ENCODE measurements at regions not wholly inside any gene's neighbourhood (a gene's known extent, or its start where the extent isn't known, plus 50 kb on each side); places are given as distances from the start of the nearest gene placed in this dataset.

DNA sequence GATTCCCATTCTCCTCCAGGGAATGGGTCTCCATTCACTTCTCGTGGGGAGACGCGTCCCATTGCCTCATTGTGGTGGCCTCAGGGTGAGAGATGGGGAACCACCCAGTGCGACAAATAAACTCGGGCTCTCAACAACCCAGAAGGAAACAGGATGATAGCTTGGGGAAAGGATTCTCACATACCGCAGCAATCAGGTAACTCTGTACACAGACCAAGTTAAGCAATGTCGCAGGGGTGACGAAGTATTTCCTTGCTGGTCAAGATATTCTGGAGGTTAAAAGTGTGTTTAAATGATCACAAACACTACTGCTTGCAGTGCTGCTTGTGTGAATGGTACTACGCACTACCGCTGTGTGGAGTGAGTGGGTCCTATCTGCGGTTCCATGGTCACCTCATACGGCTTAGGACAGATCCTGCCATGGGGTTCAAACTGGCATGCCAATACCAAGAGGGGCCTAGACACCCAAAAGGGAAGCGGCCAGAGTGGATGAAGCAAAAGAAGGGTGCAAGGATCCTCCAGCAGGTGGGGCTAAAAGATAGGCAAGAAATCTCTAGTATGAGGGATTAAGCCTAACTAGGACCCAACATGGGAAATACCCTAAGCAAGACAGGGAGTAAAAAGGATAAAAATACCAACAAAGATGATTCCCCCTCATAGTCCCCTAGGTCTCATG is 143.8 kb upstream of the TMEM106B start:
- peak; percentile 13 to 47 (median 36) for DNase-seq (ENCODE audit: low read depth in 4 of 4, low spot score in 3 of 4)

DNA sequence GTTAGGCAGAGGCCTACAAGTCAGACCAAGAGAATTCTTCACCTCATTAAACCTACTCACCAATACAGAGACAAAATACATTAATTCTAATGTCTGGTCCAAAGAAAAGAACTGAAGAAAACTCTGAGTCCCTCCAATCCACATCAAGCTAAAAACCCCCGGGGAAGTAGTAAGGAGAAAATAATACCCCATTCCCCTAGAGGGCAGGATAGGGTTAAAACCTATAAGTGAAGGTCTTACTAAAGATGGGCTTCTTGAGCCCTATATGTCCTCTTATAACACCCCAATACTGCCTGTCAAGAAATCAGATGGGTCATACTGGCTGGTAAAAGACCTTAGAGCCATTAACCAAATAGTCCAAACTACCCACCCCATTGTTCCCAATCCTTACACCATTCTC is 141.3 kb upstream of the TMEM106B start:
- no peak for DNase-seq (ENCODE audit: low read depth in 4 of 4, low spot score in 3 of 4)

DNA sequence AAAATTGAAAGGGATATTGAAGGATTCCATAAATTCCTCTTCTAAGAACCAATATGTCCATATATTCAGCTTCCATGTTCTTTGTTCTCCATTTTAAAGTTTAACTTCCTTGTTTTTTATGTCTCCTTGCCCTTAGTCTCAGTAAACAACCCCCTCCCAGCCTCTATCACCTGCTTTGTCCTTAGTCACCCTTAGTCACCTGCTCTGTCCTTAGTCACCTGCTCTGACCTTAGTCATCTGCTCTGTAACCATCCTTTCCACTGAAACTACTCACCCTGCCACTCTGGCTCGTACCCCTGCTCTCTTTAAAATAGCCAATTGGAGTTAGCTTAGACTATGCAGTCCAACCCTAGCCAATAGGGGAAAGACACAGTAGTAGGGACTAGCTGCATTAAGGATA is 136.2 kb upstream of the TMEM106B start:
- no peak for DNase-seq (ENCODE audit: low read depth in 4 of 4, low spot score in 3 of 4)

DNA sequence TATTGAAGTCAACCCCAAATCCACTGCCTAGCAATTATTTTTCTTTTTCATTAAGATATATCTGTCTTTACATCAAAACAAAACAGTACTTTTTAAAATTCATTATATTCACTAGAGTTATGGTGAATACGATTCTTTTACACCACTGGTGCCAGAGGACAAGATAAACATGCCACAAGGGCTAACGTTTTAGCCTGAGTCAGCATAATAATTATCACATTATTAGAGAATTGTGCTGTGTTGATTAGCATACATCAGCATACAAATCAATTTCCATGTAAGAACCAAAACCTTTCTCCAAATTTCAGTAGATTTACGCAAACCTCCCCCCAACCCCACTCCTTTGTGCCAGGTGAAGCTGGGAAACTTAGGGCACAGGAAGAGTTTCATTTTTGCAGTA is 131.1 kb upstream of the TMEM106B start:
- DNase-seq (ENCODE audit: low read depth in 4 of 4, low spot score in 3 of 4), result no peak

DNA sequence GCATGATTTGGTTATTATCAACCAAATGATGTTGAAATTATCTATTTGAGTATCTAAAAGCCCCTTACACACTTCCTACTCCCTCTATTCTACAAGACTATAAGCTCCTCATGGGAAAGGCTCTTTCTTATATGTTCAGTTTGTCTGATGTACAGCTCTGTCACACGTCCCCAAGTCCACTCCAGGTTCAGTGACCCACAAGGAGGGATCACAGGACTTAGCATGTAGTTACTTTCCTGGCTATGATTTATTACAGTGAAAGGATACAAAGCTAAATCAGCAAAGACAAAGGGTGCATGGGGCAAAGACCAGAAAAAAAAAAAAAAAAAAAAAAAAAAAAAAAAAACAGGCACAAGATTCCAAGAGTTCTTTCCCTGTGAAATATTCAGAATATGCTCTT is 125.6 kb upstream of the TMEM106B start:
- no peak for DNase-seq (ENCODE audit: low read depth in 4 of 4, low spot score in 3 of 4)

DNA sequence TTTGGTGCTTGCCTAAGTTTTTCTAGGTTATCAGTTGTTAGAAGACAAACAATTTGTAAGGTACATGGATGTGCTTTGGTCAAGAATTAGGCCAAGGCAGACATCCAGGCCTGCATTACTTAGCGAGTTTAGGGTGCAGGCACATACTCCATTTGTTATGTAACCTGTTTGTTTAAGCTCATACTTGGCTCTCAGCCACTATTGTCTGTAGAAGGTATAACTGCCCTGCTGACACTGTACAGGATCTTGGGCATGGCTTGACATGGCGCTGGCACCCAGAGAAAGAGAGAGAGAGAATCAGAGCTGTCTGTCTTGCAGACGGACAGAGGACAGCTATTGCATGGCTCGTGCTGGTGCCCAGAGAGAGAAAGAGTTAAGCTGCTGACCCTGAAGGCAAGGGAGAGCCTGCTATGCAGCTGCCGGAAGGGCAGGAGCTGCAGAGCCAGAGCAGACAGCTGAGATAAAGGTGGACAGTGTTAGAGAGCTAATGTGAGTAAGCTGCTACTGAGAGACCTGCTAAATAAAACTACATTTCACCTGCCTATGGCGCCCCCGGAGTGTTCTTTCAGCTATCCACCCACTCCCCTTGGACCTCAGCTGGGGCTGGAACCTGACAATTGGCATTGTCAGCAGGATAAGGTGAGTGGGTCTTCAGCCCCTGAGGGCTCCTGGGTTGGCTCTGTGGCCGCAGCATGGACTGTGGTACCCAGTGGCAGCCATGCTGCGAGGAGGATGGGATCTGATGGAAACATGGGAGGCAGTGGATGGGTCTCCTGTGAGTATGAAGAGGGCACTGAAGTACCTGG is 120.9 kb upstream of the TMEM106B start:
- DNase-seq (ENCODE audit: low read depth in 4 of 4, low spot score in 3 of 4), result no peak

DNA sequence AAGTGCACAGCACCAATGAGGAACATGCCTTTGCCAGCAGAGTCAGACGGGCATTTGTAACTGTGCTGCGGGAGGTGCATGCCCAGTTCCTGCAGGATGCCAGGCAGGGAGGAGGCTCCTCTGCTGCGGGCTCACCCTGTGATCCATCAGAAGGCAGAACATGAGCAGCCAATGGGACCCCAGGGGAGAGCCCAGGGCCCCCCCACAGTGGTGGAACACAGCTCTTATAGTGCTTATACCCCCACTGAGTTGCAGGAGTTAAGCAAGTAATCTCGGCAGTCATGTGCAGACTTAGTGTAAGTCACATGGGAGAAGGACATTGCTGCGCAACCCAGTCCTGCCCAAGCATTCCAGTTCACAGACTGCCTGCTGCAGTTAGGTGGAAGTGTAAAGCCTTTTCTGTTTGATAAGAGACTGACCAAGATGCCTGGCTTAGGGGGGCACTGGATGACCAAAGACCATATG is 120.3 kb upstream of the TMEM106B start:
- DNase-seq (ENCODE audit: low read depth in 4 of 4, low spot score in 3 of 4), result no peak

DNA sequence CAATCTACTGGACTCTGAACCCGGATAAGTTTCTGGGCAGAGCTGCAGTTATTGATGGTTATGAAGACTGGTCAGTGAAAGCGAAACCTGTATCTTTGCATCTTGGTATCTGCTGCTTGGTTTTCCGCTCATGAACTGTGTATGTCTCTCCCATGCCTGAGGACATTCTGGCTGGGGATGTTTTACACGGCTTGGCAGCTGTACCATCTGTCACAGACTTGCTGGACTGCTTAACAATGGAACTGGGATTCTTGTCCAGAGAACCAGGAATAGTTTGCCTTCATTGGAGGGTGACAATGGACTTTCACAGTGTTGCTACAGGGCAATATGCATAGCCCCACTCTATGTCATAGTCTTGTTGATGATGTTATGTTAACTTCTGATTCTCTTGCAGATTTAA is 119.9 kb upstream of the TMEM106B start:
- DNase-seq (ENCODE audit: low read depth in 4 of 4, low spot score in 3 of 4), result no peak

DNA sequence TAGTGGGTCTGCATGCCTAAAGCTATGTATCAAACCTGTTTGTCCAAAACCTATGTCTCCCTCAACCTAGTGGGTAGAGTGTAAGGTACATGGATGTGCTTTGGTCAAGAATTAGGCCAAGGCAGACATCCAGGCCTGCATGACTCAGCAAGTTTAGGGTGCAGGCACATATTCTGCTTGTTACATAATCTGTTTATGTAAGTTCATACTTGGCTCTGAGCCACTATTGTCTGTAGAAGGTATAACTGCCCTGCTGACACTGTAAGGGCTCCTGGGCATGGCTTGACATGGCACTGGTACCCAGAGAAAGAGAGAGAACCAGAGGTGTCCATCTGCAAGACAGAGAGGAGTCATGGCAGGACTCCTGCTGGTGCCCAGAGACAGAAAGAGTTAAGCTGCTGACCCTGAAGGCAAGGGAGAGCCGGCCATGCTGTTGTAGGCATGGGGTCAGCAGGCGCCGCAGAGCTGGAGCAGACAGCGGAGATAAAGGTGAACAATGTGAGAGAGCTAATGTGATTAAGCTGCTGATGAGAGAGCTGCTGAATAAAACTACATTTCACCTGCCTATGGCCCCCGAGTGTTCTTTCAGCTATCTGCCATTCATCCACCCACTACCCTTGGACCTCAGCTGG is 118.5 kb upstream of the TMEM106B start:
- no peak for DNase-seq (ENCODE audit: low read depth in 4 of 4, low spot score in 3 of 4)

DNA sequence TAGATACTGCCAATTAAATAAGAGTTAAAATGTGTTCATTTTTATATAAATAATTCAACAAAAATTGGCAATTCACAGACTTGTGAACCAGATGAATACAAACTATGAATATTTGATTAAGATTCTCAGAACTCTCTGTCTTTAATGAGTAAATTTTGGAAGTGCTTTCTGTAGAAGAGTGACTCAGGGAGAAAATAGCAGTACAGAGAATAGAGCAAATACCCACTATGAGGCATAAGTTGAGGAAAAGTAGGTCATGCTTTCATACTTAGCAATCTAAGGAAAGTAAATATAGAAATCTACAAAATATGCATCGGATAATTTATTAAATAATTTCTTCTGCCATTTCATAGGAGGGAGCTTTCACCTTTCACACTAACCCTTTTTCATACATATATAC is 117.7 kb upstream of the TMEM106B start:
- DNase-seq (ENCODE audit: low read depth in 4 of 4, low spot score in 3 of 4), result no peak

DNA sequence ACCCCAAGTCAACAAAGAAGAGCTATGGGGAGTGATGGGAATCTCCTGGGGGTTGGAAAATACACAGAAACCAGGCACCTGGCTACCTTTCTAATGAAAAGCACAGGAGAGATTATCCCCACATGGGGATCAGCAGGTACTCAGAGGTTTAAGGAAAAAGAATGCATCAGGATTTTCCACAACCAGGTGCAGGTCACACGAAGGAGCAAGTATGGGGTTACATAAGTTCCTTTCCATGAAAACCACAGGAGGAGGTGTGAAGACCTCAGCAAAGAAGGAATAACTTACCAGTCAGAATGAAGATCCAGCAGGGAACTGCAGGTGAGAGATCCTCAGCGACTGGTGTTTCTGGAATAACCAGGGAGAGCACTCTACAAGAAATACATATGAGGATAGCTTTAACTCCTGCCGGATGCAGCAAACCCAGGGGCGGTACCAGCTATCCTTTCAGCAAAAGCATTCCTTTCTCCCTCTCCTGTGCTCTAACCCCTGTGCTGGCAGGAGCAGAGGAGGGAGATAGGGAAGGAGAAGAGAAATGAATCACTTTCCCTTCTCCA is 116.7 kb upstream of the TMEM106B start:
- DNase-seq (ENCODE audit: low read depth in 4 of 4, low spot score in 3 of 4), result no peak

DNA sequence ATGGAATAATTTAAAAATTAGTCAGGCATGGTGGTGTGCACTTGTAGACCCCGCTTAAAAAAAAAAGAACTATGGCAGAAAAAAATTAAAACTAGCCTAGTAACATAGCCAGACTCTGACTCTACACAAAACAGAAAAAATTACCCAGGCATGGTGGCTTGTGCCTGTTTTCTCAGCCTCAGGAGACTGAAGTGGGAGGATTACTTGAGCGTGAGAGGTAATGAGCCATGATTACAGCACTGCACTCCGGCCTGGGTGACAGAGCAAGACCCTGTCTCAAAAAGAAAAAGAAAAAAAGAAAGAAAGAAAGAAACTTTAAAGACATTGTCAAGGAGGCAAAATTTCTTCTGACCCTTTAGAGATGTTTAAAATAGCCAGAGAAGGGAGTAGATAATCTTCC is 109.0 kb upstream of the TMEM106B start:
- peak in 1 of 4 donors; percentile 29 for DNase-seq (ENCODE audit: low read depth in 4 of 4, low spot score in 3 of 4)

DNA sequence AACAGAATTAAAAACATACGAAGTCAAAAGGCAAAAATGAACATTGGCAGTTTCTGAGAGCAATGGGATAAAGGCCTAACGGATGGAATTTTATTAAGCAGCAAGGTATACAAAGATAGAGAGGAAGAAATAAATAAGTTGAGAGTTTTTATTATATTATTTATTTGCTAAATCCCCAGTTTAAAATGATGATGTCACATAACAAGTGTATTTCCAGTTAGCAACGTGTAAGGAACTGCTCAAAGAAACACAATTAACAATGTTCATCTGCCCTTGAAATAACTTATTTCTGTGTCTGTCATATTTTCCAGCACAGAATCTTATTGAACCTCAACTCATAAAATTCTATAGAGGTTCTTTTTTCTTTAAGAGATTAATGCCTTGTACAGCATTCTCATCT is 108.6 kb upstream of the TMEM106B start:
- no peak for DNase-seq (ENCODE audit: low read depth in 4 of 4, low spot score in 3 of 4)

DNA sequence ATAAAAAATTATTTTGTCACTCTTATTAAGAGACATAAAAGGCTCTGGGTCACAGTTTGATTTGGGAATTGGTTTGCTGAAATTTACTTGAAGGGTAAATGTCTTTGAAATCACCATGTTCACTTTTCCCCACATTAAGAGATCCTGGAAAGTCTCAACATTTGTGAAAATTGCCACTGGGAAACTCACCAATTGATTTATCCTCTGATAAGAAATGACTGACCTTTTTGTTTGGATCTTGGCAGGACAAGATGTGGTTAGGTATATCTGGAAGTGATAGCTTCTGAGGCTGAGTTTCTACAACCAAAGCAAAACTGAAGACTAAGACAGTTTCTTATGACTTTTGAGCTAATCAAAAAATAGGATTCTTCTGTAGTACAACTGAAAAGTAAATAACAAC is 107.1 kb upstream of the TMEM106B start:
- DNase-seq (ENCODE audit: low read depth in 4 of 4, low spot score in 3 of 4), result no peak

DNA sequence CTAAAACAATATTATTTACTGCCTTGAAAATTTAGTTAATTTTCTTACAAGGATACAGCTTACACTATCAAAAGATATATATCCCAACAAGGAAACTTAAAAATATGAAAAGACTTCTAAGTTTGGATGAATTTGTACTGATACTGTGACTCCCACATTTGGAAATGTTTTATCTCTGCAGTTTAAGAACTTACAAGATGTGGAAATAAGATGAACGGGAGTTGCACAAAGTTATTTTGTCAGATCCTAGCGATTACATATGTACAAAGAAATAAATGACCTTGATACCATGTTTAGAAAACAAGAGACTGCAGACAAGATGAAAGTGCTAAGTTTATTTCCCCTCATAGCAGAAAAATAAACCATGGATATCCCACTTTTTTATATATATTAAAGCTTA is 103.7 kb upstream of the TMEM106B start:
- no peak for DNase-seq (ENCODE audit: low read depth in 4 of 4, low spot score in 3 of 4)

DNA sequence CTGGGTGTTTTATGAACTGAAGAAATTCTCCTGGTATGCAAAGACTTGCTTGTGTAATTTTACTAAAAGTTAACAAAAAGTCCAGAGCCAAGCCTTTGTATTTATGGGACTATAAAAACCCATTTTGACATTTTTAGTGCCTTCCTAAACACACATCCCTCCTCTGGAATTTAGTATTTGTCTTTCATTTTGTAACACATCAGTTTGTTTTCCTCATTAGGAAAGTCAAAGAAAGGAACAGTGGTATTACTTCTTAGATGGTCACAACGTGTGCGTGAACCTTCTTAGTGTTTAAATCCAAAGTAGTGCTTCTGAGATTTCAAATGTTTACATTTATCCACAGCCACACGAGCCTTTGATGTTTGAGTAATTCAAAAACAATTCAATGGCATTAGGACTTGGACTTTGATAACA is 103.2 kb upstream of the TMEM106B start:
- DNase-seq (ENCODE audit: low read depth in 4 of 4, low spot score in 3 of 4), result peak in 1 of 4 donors; percentile 14

DNA sequence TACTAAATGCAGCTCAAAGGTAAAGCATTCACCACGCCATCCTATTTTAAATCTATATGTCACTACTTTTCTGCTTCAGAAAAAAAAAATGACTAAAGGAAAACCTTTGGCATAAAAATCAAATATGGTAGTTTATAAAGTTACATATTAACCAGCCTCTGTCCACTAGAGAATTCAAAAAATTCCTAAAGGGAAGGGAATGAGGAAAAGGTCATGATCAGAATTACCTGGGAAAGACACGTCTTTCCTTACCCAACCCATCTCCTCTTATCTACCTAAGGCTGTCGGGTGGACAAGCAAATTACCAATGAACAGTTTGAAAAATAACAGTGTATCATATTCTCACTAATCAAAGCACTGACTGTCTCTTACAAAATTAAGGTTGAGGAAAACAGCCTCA is 100.7 kb upstream of the TMEM106B start:
- no peak for DNase-seq (ENCODE audit: low read depth in 4 of 4, low spot score in 3 of 4)

DNA sequence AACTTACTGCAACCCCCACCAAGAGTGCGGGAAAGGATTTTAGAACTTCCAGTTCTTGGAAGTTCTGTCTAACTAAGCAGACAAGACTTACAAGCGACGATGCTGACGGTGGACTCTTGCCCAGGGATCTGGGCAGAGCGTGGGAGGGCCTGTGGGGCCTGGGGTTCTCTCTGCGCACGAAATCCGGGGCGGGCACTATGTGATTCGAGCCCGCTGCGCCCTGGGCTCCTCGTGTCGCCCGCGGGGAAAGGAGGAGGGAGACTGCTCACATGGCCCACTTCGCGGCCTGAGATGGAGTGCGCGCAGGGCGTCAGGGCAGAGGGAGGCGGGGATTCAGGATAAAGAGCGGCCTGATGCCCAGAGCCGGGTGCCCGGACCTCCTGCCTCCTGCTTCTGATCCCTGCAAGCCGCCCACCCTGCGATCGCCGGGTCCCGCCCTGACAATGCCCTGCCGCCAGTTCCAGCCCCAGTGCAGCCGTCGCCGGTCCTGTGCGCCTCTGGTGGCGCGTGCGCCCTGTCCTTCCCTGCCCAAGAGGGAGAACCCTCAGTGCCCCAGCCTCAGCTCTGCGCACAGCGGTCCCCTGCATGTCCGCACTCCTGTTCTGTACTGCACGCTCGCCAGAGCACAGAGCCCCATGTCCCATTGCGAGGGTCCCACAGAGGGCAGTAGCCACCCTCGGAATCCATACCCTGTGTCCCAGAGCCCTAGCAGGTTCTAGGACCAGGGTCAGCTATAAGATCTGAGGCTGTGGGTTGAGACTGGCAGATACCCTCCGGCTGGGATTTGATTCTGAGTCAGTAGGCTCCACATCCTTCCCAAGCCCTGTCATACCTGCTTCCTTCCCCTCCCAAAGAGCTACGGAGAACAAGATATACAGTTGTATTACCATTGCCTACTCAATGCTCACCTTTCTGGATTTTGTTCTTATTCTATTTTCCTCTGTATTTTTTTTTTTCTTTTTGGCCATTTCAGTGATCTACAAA is 99.4 kb upstream of the TMEM106B start:
- DNase-seq (ENCODE audit: low read depth in 4 of 4, low spot score in 3 of 4), result peak in 2 of 4 donors; percentile 27 to 56

DNA sequence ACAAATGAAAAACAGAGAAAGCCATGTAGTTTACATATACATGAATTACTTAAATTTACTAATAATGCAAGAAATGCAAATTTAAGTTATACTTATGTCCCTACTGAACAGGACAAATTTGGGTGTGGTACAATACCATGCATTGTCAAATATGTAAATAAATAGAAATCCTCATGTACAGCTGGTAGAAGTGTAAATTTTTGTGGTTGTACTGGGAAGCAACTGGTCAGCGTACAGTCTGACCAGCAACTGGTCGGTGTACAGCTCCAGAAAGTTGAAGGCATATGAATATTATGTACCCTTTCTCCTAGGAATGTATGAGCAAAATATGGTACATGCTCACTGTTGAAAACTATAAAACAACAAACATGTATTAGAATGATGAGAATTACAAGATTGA is 93.9 kb upstream of the TMEM106B start:
- no peak for DNase-seq (ENCODE audit: low read depth in 4 of 4, low spot score in 3 of 4)

DNA sequence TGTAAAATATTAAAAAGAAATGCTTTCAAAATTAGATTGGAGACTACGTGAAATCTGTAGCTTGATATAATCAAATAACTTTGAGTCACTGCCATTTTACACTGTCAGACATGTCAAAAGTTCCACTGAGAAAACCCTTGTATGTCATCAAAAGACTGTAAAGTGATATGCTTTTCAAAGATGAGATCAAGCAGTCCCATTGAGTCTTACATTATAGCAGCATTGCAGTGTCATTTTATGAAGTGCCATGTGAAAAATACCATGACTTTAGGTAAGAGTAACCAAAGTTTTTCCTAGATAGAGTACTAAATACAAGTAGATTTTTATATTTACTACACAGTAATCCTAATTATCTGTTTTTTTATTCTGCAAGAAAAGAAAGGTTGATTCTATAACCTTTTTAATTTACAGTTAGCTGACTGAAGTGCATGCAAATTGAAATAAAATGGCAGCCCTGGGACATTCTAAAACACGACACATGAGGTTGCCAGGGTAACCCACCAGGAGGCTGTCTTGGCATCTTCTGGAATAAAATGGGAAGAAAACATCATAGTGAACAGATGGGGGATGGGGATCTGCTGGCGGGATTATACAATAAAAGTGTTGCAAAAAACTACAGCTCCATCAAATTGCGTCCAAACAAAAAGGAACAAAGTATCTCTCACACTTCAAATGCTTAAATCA is 91.3 kb upstream of the TMEM106B start:
- no peak for DNase-seq (ENCODE audit: low read depth in 4 of 4, low spot score in 3 of 4)
